ENCODE measurements at regions not wholly inside any gene's neighbourhood (a gene's known extent, or its start where the extent isn't known, plus 50 kb on each side); places are given as distances from the start of the nearest gene placed in this dataset.

DNA sequence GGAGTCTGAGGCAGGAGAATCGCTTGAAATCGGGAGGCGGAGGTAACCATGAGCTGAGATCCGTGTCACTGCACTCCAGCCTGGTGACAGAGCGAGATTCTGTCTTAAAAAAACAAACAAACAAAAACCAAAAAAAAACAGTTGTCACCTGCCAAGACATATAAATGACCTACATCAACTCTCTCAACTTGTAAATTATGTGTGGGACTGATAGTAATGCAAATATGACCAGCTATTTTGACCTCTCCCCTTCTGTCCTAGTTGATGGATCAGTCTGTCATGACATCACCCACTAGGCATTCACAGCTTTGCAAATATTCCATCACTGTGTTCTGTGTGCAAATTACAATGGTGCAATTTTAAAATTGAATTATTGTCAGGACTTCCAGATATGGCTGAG is 175.4 kb downstream of the EBLN2 start:
- Histone ChIP-seq H3K9me3 (no peaks in the 10 kb centered on the region), H3K4me1 (no peaks in the 10 kb centered on the region), H3K4me3 (no peak overlapping the region), H3K27me3 (no peaks in the 10 kb centered on the region), H3K36me3 (no peaks in the 10 kb centered on the region), H3K27ac (no peak overlapping the region)
- 51% methylated on average over 5 of the region's 5 CpGs for WGBS (ENCODE audit: insufficient coverage, low coverage, low lambda C conversion rate, missing lambda C conversion rate)
- ATAC-seq (no peak), DNase-seq (no peak)
- TF ChIP-seq, protein P1, sequence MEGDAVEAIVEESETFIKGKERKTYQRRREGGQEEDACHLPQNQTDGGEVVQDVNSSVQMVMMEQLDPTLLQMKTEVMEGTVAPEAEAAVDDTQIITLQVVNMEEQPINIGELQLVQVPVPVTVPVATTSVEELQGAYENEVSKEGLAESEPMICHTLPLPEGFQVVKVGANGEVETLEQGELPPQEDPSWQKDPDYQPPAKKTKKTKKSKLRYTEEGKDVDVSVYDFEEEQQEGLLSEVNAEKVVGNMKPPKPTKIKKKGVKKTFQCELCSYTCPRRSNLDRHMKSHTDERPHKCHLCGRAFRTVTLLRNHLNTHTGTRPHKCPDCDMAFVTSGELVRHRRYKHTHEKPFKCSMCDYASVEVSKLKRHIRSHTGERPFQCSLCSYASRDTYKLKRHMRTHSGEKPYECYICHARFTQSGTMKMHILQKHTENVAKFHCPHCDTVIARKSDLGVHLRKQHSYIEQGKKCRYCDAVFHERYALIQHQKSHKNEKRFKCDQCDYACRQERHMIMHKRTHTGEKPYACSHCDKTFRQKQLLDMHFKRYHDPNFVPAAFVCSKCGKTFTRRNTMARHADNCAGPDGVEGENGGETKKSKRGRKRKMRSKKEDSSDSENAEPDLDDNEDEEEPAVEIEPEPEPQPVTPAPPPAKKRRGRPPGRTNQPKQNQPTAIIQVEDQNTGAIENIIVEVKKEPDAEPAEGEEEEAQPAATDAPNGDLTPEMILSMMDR (IDR thresholded peaks at IDR 0.05) = no peak
- TF ChIP-seq POLR2A (IDR thresholded peaks at IDR 0.05) = no peak
- intact Hi-C loops (cut with DNase I) = no loop called here

DNA sequence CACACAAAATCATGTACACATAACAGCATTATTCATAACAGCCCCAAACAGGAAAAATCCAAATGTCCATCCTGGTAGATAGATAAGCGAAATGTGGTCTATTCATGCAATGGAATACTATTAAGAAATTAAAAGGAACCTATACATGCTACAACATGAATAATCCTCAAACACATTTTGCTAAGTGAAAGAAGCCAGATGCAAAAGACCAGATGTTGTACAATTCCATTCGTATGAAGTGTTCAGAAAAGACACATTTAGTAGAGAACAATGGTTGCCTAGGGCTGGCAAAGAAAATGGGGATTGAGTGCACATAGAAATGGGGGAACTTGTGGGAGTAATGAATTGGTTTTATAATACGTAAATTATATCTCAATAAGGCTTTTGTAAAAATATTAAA is 182.3 kb downstream of the EBLN2 start:
- Histone ChIP-seq H3K27ac (no peak overlapping the region), H3K36me3 (no peaks in the 10 kb centered on the region), H3K27me3 (peaks cover 0 to 4% of the 10 kb centered on the region in 2 donors), H3K9me3 (no peaks in the 10 kb centered on the region), H3K4me3 (no peak overlapping the region), H3K4me1 (no peaks in the 10 kb centered on the region)
- DNase-seq (no peak), ATAC-seq (no peak)
- intact Hi-C loops (cut with DNase I) = no loop called here
- TF ChIP-seq, protein P1 (IDR thresholded peaks at IDR 0.05) = no peak
- TF ChIP-seq POLR2A (IDR thresholded peaks at IDR 0.05) = no peak
- 32% methylated on average over 3 of the region's 3 CpGs for WGBS (ENCODE audit: insufficient coverage, low coverage, low lambda C conversion rate, missing lambda C conversion rate)

GRCh38 chr3:73245459-73245858 is 184.0 kb downstream of the EBLN2 start:
- H3K27ac ChIP-seq = no peak overlapping the region
- no peak overlapping the region for H3K4me3 ChIP-seq
- no peaks in the 10 kb centered on the region for H3K9me3 ChIP-seq
- H3K4me1 ChIP-seq = no peaks in the 10 kb centered on the region
- no peaks in the 10 kb centered on the region for H3K36me3 ChIP-seq
- ATAC-seq (no peak), DNase-seq (no peak)
- intact Hi-C loops (cut with DNase I) = no loop called here
- no peak for TF ChIP-seq POLR2A (IDR thresholded peaks at IDR 0.05)
- TF ChIP-seq, protein P1 (IDR thresholded peaks at IDR 0.05) = no peak
- WGBS (ENCODE audit: insufficient coverage, low coverage, low lambda C conversion rate, missing lambda C conversion rate) = 25% methylated on average over 1 of the region's 1 CpG
- peaks cover 0 to 4% of the 10 kb centered on the region in 2 donors for H3K27me3 ChIP-seq

GRCh38 chr3:73249047-73249446 is 187.6 kb downstream of the EBLN2 start:
- Histone ChIP-seq H3K27ac (no peak overlapping the region), H3K36me3 (no peaks in the 10 kb centered on the region), H3K27me3 (peaks cover 0 to 4% of the 10 kb centered on the region in 2 donors), H3K4me3 (no peak overlapping the region), H3K4me1 (no peaks in the 10 kb centered on the region), H3K9me3 (no peaks in the 10 kb centered on the region)
- intact Hi-C loops (cut with DNase I) = no loop called here
- DNase-seq (no peak), ATAC-seq (no peak)
- TF ChIP-seq, protein P1 (IDR thresholded peaks at IDR 0.05) = no peak
- no peak for TF ChIP-seq POLR2A (IDR thresholded peaks at IDR 0.05)
- 65% methylated on average over 7 of the region's 7 CpGs for WGBS (ENCODE audit: insufficient coverage, low coverage, low lambda C conversion rate, missing lambda C conversion rate)

- DNase-seq = no peak
- WGBS (ENCODE audit: insufficient coverage, low coverage, low lambda C conversion rate, missing lambda C conversion rate) = 35% methylated on average over 5 of the region's 5 CpGs
- intact Hi-C loops (cut with DNase I) = no loop called here
Observed at GRCh38 chr3:73254062-73254461, 192.6 kb downstream of the EBLN2 start.

More at GRCh38 chr3:73254062-73254461, 192.6 kb downstream of the EBLN2 start:
- H3K4me3 ChIP-seq = no peak overlapping the region
- ATAC-seq = no peak
- no peaks in the 10 kb centered on the region for H3K27me3 ChIP-seq
- H3K9me3 ChIP-seq = no peaks in the 10 kb centered on the region
- TF ChIP-seq, protein P1 (IDR thresholded peaks at IDR 0.05) = no peak
- TF ChIP-seq POLR2A (IDR thresholded peaks at IDR 0.05) = no peak
- H3K4me1 ChIP-seq = no peaks in the 10 kb centered on the region
- no peaks in the 10 kb centered on the region for H3K36me3 ChIP-seq
- no peak overlapping the region for H3K27ac ChIP-seq

Data from right lobe of liver (tissue), 6 donors.